ENCODE measurements at regions not wholly inside any gene's neighbourhood (a gene's known extent, or its start where the extent isn't known, plus 50 kb on each side); places are given as distances from the start of the nearest gene placed in this dataset.

DNA sequence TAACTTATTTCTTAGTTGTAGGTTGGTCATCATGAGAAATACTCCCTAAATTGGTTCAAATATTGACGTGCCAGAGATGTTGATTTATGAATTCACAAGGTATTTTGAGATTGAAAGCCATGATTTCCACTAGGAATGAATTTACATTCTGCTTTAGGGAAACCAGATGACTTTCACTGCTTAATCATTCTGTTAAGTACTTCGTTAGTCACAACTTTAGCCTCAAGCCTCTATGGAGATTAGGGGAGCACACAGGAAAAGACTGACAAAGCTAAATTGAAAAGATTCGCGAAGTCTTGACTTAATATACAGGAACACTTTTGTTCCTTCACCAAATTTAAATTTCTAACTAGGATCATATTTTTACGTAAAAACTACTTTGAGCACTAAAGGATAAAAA, 250.4 kb upstream of the CACNA2D1 start:
- no peaks in the 10 kb centered on the region for H3K27me3 Mint-ChIP-seq
- POLR2A ChIA-PET = no interaction called here
- CTCF ChIA-PET = no interaction called here

DNA sequence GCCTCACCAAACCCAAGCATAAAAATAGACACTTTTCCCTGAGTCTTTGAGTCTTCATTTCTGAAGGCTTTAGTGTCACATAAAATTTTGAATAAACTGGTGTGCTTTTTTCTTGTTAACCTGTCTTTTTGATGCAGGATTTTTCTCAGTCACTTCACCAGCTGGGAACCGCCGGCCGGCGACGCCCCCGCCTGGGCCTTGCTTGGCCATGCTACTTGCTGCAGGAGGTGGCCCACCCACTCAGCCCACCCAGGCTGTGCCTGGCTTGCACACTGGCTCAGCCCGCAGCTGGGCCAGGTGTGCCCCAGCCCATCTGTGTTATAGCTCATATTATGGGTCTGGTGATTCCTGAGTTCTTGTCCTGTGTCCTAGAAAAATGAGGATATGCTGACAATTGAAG, 247.4 kb upstream of the CACNA2D1 start:
- DNase-seq = no peak
- ChIA-PET CTCF (no interaction called here), POLR2A (no interaction called here)
- no peak for ATAC-seq
- no peaks in the 10 kb centered on the region for H3K27me3 Mint-ChIP-seq
- H3K4me3 Mint-ChIP-seq = no peak overlapping the region
- H3K4me1 Mint-ChIP-seq (ENCODE audit: low read depth) = no peaks in the 10 kb centered on the region
- TF ChIP-seq, protein P1, sequence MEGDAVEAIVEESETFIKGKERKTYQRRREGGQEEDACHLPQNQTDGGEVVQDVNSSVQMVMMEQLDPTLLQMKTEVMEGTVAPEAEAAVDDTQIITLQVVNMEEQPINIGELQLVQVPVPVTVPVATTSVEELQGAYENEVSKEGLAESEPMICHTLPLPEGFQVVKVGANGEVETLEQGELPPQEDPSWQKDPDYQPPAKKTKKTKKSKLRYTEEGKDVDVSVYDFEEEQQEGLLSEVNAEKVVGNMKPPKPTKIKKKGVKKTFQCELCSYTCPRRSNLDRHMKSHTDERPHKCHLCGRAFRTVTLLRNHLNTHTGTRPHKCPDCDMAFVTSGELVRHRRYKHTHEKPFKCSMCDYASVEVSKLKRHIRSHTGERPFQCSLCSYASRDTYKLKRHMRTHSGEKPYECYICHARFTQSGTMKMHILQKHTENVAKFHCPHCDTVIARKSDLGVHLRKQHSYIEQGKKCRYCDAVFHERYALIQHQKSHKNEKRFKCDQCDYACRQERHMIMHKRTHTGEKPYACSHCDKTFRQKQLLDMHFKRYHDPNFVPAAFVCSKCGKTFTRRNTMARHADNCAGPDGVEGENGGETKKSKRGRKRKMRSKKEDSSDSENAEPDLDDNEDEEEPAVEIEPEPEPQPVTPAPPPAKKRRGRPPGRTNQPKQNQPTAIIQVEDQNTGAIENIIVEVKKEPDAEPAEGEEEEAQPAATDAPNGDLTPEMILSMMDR (IDR thresholded peaks at IDR 0.05) = no peak
- no peak overlapping the region for H3K27ac Mint-ChIP-seq
- H3K9me3 Mint-ChIP-seq = peaks cover 3% of the 10 kb centered on the region
- intact Hi-C loops (cut with micrococcal nuclease) = no loop called here
- H3K36me3 Mint-ChIP-seq (ENCODE audit: low read depth) = no peaks in the 10 kb centered on the region

More for the DNA sequence above, 250.4 kb upstream of the CACNA2D1 start:
- peaks cover 3% of the 10 kb centered on the region for H3K9me3 Mint-ChIP-seq
- ATAC-seq (no peak), DNase-seq (no peak)
- no peaks in the 10 kb centered on the region for H3K36me3 Mint-ChIP-seq (ENCODE audit: low read depth)
- TF ChIP-seq, protein P1 (IDR thresholded peaks at IDR 0.05) = no peak
- intact Hi-C loops (cut with micrococcal nuclease) = no loop called here
- H3K4me3 Mint-ChIP-seq = no peak overlapping the region
- H3K27ac Mint-ChIP-seq = no peak overlapping the region
- H3K4me1 Mint-ChIP-seq (ENCODE audit: low read depth) = no peaks in the 10 kb centered on the region

DNA sequence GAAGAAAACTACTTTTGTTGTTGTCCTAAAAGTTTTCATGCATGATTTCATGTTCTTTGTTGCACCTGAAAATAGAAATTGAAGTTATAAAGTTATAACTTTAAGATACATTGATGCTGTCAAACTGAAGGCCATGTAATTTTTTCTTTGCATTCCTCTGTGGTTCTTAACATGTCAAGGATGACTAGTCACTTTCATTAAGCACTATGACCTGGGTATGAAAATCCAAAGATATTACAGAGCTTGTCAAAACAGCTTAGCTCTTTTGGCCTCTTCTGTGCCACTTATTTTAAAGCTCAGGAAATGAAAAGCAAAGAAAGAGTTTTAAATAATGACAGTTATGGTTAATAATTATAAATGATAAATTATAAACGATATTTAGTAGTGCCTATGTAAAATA, 241.6 kb upstream of the CACNA2D1 start:
- POLR2A ChIA-PET = no interaction called here
- ATAC-seq = no peak
- intact Hi-C loops (cut with micrococcal nuclease) = no loop called here
- CTCF ChIA-PET = no interaction called here
- DNase-seq = no peak
- H3K27ac Mint-ChIP-seq = no peak overlapping the region
- H3K36me3 Mint-ChIP-seq (ENCODE audit: low read depth) = no peaks in the 10 kb centered on the region
- no peak overlapping the region for H3K4me3 Mint-ChIP-seq
- H3K27me3 Mint-ChIP-seq = no peaks in the 10 kb centered on the region
- no peaks in the 10 kb centered on the region for H3K4me1 Mint-ChIP-seq (ENCODE audit: low read depth)
- TF ChIP-seq, protein P1 (IDR thresholded peaks at IDR 0.05) = no peak
- H3K9me3 Mint-ChIP-seq = no peaks in the 10 kb centered on the region

DNA sequence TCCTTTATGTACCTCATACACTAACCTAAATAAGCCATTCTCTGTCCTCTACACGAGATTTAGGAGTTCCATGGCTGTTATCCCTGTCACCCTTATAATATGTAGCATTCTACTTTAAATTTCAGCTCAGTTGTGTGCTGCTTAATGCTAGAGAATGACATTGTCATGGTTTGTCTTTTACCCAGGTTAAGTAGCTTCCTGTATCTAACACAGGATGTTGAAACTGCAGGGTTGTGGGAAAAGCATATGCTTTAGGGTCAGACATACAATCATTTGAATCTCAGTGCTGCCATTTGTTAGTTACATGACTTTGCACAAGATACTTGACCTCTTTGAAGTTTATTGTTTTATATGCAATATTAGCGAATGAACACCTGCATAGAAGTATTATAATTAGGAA, 235.1 kb upstream of the CACNA2D1 start:
- H3K9me3 Mint-ChIP-seq = peaks cover 7% of the 10 kb centered on the region
- H3K4me1 Mint-ChIP-seq (ENCODE audit: low read depth) = peaks cover 21% of the 10 kb centered on the region
- H3K36me3 Mint-ChIP-seq (ENCODE audit: low read depth) = peaks cover 5% of the 10 kb centered on the region
- ATAC-seq (peak; percentile 74), DNase-seq (peak; percentile 6)
- peak overlapping the region; percentile 89 for H3K27ac Mint-ChIP-seq
- peak overlapping the region; percentile 31 for H3K4me3 Mint-ChIP-seq
- TF ChIP-seq, protein P1 (IDR thresholded peaks at IDR 0.05) = no peak
- H3K27me3 Mint-ChIP-seq = no peaks in the 10 kb centered on the region
- intact Hi-C loops (cut with micrococcal nuclease) = no loop called here
- POLR2A ChIA-PET = no interaction called here
- CTCF ChIA-PET = no interaction called here

DNA sequence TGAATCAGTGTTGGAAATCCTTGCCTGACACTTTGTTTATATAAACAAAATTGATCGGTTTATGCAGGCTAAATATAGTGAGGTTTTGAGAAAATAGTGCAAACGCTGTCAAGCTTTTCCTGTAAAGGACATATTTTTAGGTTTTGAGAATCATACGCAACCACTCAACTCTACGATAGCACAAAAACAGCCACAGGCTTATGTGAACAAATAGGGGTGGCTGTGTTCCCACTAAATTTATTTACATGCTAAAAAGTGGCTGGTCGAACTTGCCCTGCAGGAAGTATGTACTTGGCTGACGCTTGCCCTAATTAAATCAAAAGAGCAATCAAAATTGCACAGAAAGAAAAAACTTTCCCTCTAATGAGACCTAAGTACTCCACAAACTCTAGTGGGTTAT, 234.7 kb upstream of the CACNA2D1 start:
- ATAC-seq (no peak), DNase-seq (no peak)
- CTCF ChIA-PET = interaction anchor here (1.3 kb wide), 1 partner anchor 8 kb away, joined by 3 read pairs; no protein-coding TSS in a partner anchor
- intact Hi-C loops (cut with micrococcal nuclease) = no loop called here
- peaks cover 21% of the 10 kb centered on the region for H3K4me1 Mint-ChIP-seq (ENCODE audit: low read depth)
- TF ChIP-seq, protein P1 (IDR thresholded peaks at IDR 0.05) = no peak
- no peaks in the 10 kb centered on the region for H3K27me3 Mint-ChIP-seq
- no peak overlapping the region for H3K4me3 Mint-ChIP-seq
- H3K9me3 Mint-ChIP-seq = peaks cover 7% of the 10 kb centered on the region
- H3K27ac Mint-ChIP-seq = peak overlapping the region; percentile 89
- POLR2A ChIA-PET = no interaction called here
- peaks cover 5% of the 10 kb centered on the region for H3K36me3 Mint-ChIP-seq (ENCODE audit: low read depth)
